Ishikawa (cell line): ENCODE measurements at regions not wholly inside any gene's neighbourhood (a gene's known extent, or its start where the extent isn't known, plus 50 kb on each side); places are given as distances from the start of the nearest gene placed in this dataset.

Experiments used
- CEBPB ChIP-seq: IDR thresholded peaks from 2 replicates; pipeline ENCODE4 v1.6.1; 2012
- EGR1 ChIP-seq: IDR thresholded peaks from 2 replicates; pipeline ENCODE4 v1.6.1; 2012
- EP300 ChIP-seq: IDR thresholded peaks from 2 replicates; pipeline ENCODE4 v1.6.1; 2012; ENCODE audit warnings: borderline replicate concordance
- MAX ChIP-seq: IDR thresholded peaks from 2 replicates; pipeline ENCODE4 v1.6.1; 2012
- NFIC ChIP-seq: IDR thresholded peaks from 2 replicates; pipeline ENCODE4 v1.6.1; 2012
- RAD21 ChIP-seq: IDR thresholded peaks from 2 replicates; pipeline ENCODE4 v1.6.1; 2012; ENCODE audit warnings: low read depth
- TAF1 ChIP-seq: IDR thresholded peaks from 2 replicates; pipeline ENCODE4 v1.6.1; 2012; ENCODE audit warnings: low read depth, mild to moderate bottlenecking
- USF1 ChIP-seq: IDR thresholded peaks from 2 replicates; pipeline ENCODE4 v1.6.1; 2012

GRCh38 chr13:30829145-30829832 is 76.8 kb upstream of the MEDAG start:
- no peak for TF ChIP-seq NFIC
- no peak for TF ChIP-seq CEBPB
- no peak for TF ChIP-seq MAX
- no peak for TF ChIP-seq EGR1
- TF ChIP-seq TAF1: no peak
- no peak for TF ChIP-seq RAD21
- peak; percentile 25; the same call in 1 of the 2 replicates for TF ChIP-seq EP300
- TF ChIP-seq USF1: no peak
